H1 (cell line): ENCODE measurements at regions not wholly inside any gene's neighbourhood (a gene's known extent, or its start where the extent isn't known, plus 50 kb on each side); places are given as distances from the start of the nearest gene placed in this dataset.

Source experiments
- CTCF ChIA-PET: fragments of 300-600 bp; sonication (Branson Sonifier 250); formaldehyde crosslinking; loops from one replicate; lab custom pipeline; 2021; ENCODE audit not compliant: partially characterized antibody; lab: Charles Lee
- POLR2A ChIA-PET: fragments of 300-600 bp; sonication (Branson Sonifier 250); formaldehyde crosslinking; loops from one replicate; lab custom pipeline; 2021; ENCODE audit warnings: inconsistent platforms; ENCODE audit not compliant: partially characterized antibody; lab: Charles Lee
- DNase-seq, 2 experiments: peaks; one replicate each; pipeline versions ENCODE4 v3.0.0 to v3.0.0-alpha.2; 2010 to 2022; ENCODE audit warnings: low spot score in 2 of 2, low read depth in 1 of 2, mixed read lengths in 1 of 2
- FAIRE-seq: peaks from 2 replicates; lab custom pipeline; 2011; peaks lifted over from hg19 to GRCh38; lab: Jason Lieb, UNC
- H2AFZ ChIP-seq: 2 replicates; pipeline ENCODE4 v1.8.1; 2012; ENCODE audit warnings: low read length, inconsistent platforms
- H2AK5ac ChIP-seq: 2 replicates; pipeline ENCODE4 v1.6.1; 2013; ENCODE audit warnings: low read depth, low read length
- H2BK120ac ChIP-seq: replicated peaks from 2 replicates; pipeline ENCODE3; 2013; ENCODE audit warnings: low read depth, low read length, inconsistent platforms
- H2BK12ac ChIP-seq: 2 replicates; pipeline ENCODE4 v1.6.1; 2013; ENCODE audit warnings: low read depth, low read length
- H2BK15ac ChIP-seq: 2 replicates; pipeline ENCODE4 v1.6.1; 2013; ENCODE audit warnings: low read length
- H2BK20ac ChIP-seq: 2 replicates; pipeline ENCODE4 v1.6.1; 2013; ENCODE audit warnings: low read length
- H2BK5ac ChIP-seq: 2 replicates; pipeline ENCODE4 v1.6.1; 2013; ENCODE audit warnings: low read depth, low read length
- H3K14ac ChIP-seq: 2 replicates; pipeline ENCODE4 v1.6.1; 2013; ENCODE audit warnings: inconsistent platforms; ENCODE audit not compliant: insufficient read length
- H3K18ac ChIP-seq: 2 replicates; pipeline ENCODE4 v1.6.1; 2013; ENCODE audit warnings: low read length; ENCODE audit errors: extremely low read depth
- H3K23ac ChIP-seq: 2 replicates; pipeline ENCODE4 v1.6.1; 2013; ENCODE audit warnings: inconsistent platforms; ENCODE audit not compliant: insufficient read length
- H3K23me2 ChIP-seq: 2 replicates; pipeline ENCODE4 v1.6.1; 2013; ENCODE audit warnings: low read depth, low read length
- H3K27ac ChIP-seq: 2 replicates; pipeline ENCODE4 v1.6.1; 2011; ENCODE audit warnings: low read depth, low read length, inconsistent platforms
- H3K27me3 ChIP-seq, 4 experiments: replicated peaks in 1 of 4; 1 replicate in 1 of 4; 2 replicates in 3 of 4; pipeline versions ENCODE4 v1.6.1 to v1.8.1; 2011 to 2013; ENCODE audit warnings: low read length in 3 of 4, mild to moderate bottlenecking in 3 of 4, inconsistent platforms in 2 of 4, mixed read lengths in 2 of 4, moderate library complexity in 1 of 4; ENCODE audit not compliant: control insufficient read depth in 3 of 4, insufficient read depth in 3 of 4; ENCODE audit errors: extremely low read depth in 1 of 4
- H3K36me3 ChIP-seq, 4 experiments: 2 replicates each; pipeline versions ENCODE4 v1.6.1 to v1.8.1; 2011 to 2013; ENCODE audit warnings: mild to moderate bottlenecking in 4 of 4, low read length in 3 of 4, moderate library complexity in 2 of 4, control low read depth in 1 of 4, inconsistent platforms in 1 of 4; ENCODE audit not compliant: insufficient read depth in 4 of 4, control insufficient read depth in 2 of 4
- H3K4ac ChIP-seq: replicated peaks from 2 replicates; pipeline ENCODE3; 2013; ENCODE audit warnings: low read length, low read depth, mixed read lengths, inconsistent platforms; ENCODE audit not compliant: insufficient read length
- H3K4me1 ChIP-seq, 4 experiments: replicated peaks in 1 of 4; 1 replicate in 1 of 4; 2 replicates in 3 of 4; pipeline versions ENCODE4 v1.6.1 to v1.8.1; 2011 to 2013; ENCODE audit warnings: low read length in 3 of 4, inconsistent platforms in 2 of 4, mixed read lengths in 1 of 4; ENCODE audit not compliant: insufficient read depth in 4 of 4, control insufficient read depth in 3 of 4
- H3K4me2 ChIP-seq, 2 experiments: 2 replicates each; pipeline versions ENCODE4 v1.6.1 to v1.8.1; 2011 to 2013; ENCODE audit warnings: low read depth in 2 of 2, low read length in 2 of 2, control low read depth in 1 of 2, inconsistent platforms in 1 of 2, mild to moderate bottlenecking in 1 of 2; ENCODE audit not compliant: insufficient read depth in 1 of 2
- H3K4me3 ChIP-seq, 4 experiments: fragments of 200-600, 300-600 bp in 1 of 4; sonication (generic), shearing (Covaris generic), sonication (Bioruptor Twin) in 1 of 4; 2 replicates each; pipeline versions ENCODE4 v1.5.1 to v1.8.1; 2011 to 2016; ENCODE audit warnings: low read length in 4 of 4, low read depth in 3 of 4, control low read depth in 2 of 4, inconsistent platforms in 2 of 4, mild to moderate bottlenecking in 2 of 4, mixed read lengths in 1 of 4, moderate library complexity in 1 of 4; ENCODE audit not compliant: insufficient read depth in 2 of 4; ENCODE audit errors: extremely low read depth in 1 of 4
- H3K56ac ChIP-seq: replicated peaks from 2 replicates; pipeline ENCODE3; 2013; ENCODE audit warnings: low read depth, mild to moderate bottlenecking, mixed read lengths, low read length, inconsistent platforms; ENCODE audit not compliant: insufficient read length
- H3K79me1 ChIP-seq: 2 replicates; pipeline ENCODE4 v1.6.1; 2013; ENCODE audit warnings: low read depth, low read length, control low read depth
- H3K79me2 ChIP-seq, 2 experiments: 2 replicates each; pipeline versions ENCODE4 v1.6.1 to v1.8.1; 2012 to 2013; ENCODE audit warnings: low read length in 2 of 2, mild to moderate bottlenecking in 2 of 2, inconsistent platforms in 1 of 2; ENCODE audit not compliant: insufficient read depth in 2 of 2, control insufficient read depth in 1 of 2
- H3K9ac ChIP-seq, 4 experiments: replicated peaks in 1 of 4; 1 replicate in 1 of 4; 2 replicates in 3 of 4; pipeline versions ENCODE4 v1.6.1 to v1.8.1; 2011 to 2013; ENCODE audit warnings: low read depth in 3 of 4, low read length in 3 of 4, control low read depth in 2 of 4, mild to moderate bottlenecking in 2 of 4, moderate library complexity in 2 of 4, inconsistent platforms in 1 of 4; ENCODE audit errors: extremely low read depth in 1 of 4
- H3K9me3 ChIP-seq, 2 experiments: 2 replicates each; pipeline versions ENCODE4 v1.6.1 to v1.8.1; 2012 to 2013; ENCODE audit warnings: mild to moderate bottlenecking in 2 of 2, moderate library complexity in 2 of 2, control low read depth in 1 of 2, inconsistent platforms in 1 of 2, low read depth in 1 of 2, low read length in 1 of 2, mixed read lengths in 1 of 2; ENCODE audit not compliant: insufficient read depth in 2 of 2
- H4K20me1 ChIP-seq, 2 experiments: replicated peaks in 1 of 2; 2 replicates each; pipeline versions ENCODE3 to v1.8.1; 2011 to 2013; ENCODE audit warnings: inconsistent platforms in 2 of 2, low read length in 2 of 2, mild to moderate bottlenecking in 1 of 2; ENCODE audit not compliant: insufficient read depth in 2 of 2, control insufficient read depth in 1 of 2
- H4K5ac ChIP-seq: 2 replicates; pipeline ENCODE4 v1.6.1; 2013; ENCODE audit warnings: low read length, low read depth, mixed read lengths, inconsistent platforms; ENCODE audit not compliant: insufficient read length
- H4K8ac ChIP-seq: 2 replicates; pipeline ENCODE4 v1.8.0; 2013; ENCODE audit warnings: mild to moderate bottlenecking, moderate library complexity, low read length, inconsistent platforms; ENCODE audit not compliant: insufficient read depth; ENCODE audit errors: extremely low read depth
- H4K91ac ChIP-seq: replicated peaks from 2 replicates; pipeline ENCODE3; 2013; ENCODE audit warnings: low read length, mixed read lengths, inconsistent platforms; ENCODE audit not compliant: insufficient read length
- CHD1 ChIP-seq: IDR thresholded peaks from 2 replicates; pipeline ENCODE4 v1.6.1; 2012; ENCODE audit warnings: low read depth, low read length, improper control_type of control experiment
- EZH2 ChIP-seq: fragments of 200-600 bp; sonication (generic); IDR thresholded peaks from 2 replicates; pipeline ENCODE4 v1.7.1; 2012; ENCODE audit warnings: low read depth, mild to moderate bottlenecking, moderate library complexity, low read length, inconsistent platforms; ENCODE audit not compliant: severe bottlenecking
- GABPA ChIP-seq: IDR thresholded peaks from 2 replicates; pipeline ENCODE4 v1.6.1; 2011; ENCODE audit warnings: mild to moderate bottlenecking, low read length, moderate library complexity, borderline replicate concordance; ENCODE audit not compliant: insufficient read depth
- RNF2 ChIP-seq: fragments of 200-900, 300-1000 bp; sonication (generic); IDR thresholded peaks from 2 replicates; pipeline ENCODE4 v1.7.1; 2016; ENCODE audit warnings: borderline replicate concordance, low read depth, mild to moderate bottlenecking, antibody characterized with exemption, low read length; ENCODE audit not compliant: poor library complexity, severe bottlenecking; ENCODE audit errors: missing control alignments
- SIRT6 ChIP-seq: IDR thresholded peaks from one replicate; pipeline ENCODE4 v1.7.1; 2012; ENCODE audit warnings: low read length, inconsistent platforms
- WGBS, 2 experiments: shearing (Covaris generic) in 1 of 2; methylation state at CpG; one replicate each; pipeline versions ENCODE4 v1.1.6 to v1.1.7; 2013 to 2015; ENCODE audit warnings: low lambda C conversion rate in 2 of 2, mixed read lengths in 2 of 2, inconsistent platforms in 1 of 2, low coverage in 1 of 2, missing lambda C conversion rate in 1 of 2; ENCODE audit not compliant: insufficient replicate concordance in 2 of 2, insufficient coverage in 1 of 2, insufficient read length in 1 of 2; ENCODE audit errors: extremely low coverage in 1 of 2, missing lambda C conversion rate in 1 of 2; 5-methylcytosine and 5-hydroxymethylcytosine counted together

DNA sequence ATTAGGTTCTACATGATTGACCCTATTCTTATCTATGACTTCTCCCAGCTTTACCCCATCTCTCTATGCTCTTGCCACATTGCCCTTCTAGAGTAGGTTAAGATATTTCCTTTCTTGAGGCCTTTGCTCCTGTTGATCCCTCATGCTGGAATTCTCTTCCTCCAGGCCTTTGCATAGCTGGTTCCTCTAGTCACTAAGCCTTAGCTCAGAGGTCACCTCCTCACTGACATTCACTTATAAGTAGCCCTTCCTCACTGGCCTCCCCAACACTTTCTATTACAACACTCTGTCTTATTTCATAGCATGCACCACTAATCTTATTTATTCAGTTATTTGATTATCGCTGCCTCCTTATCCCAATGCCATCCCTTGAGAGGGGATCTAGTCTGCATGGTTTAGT lies 228.4 kb upstream of the COL8A1 start:
- no peak for FAIRE-seq
- CTCF ChIA-PET = no interaction called here
- 92% methylated on average over 1 of the region's 1 CpG; no CpG with 5 or more reads in 1 of the 2 experiments for WGBS, 2 experiments
- TF ChIP-seq SIRT6 = no peak
- no peak for TF ChIP-seq GABPA
- TF ChIP-seq RNF2 = no peak
- no peak for TF ChIP-seq EZH2
- TF ChIP-seq CHD1 = no peak

More for the DNA sequence above, 228.4 kb upstream of the COL8A1 start:
- Histone ChIP-seq H3K79me2 (no peaks in the 10 kb centered on the region), H4K20me1 (no peaks in the 10 kb centered on the region), H3K27ac (no peak overlapping the region), H3K23ac (no peak overlapping the region), H3K4me1 (no peaks in the 10 kb centered on the region), H2BK5ac (no peak overlapping the region), H3K27me3 (no peaks in the 10 kb centered on the region), H3K23me2 (no peaks in the 10 kb centered on the region), H3K4ac (no peak overlapping the region), H2BK12ac (no peak overlapping the region), H2AFZ (no peak overlapping the region), H4K5ac (no peak overlapping the region), H4K91ac (no peak overlapping the region), H3K18ac (no peak overlapping the region), H3K4me3 (no peak overlapping the region), H3K79me1 (no peaks in the 10 kb centered on the region), H3K56ac (no peak overlapping the region), H2BK20ac (no peak overlapping the region), H2BK15ac (no peak overlapping the region), H2BK120ac (no peak overlapping the region), H3K9ac (no peak overlapping the region), H3K9me3 (no peaks in the 10 kb centered on the region), H3K4me2 (no peak overlapping the region), H3K14ac (no peak overlapping the region), H4K8ac (no peak overlapping the region), H2AK5ac (no peak overlapping the region), H3K36me3 (no peaks in the 10 kb centered on the region)
- POLR2A ChIA-PET = no interaction called here
- DNase-seq = no peak
